ENCODE measurements at regions not wholly inside any gene's neighbourhood (a gene's known extent, or its start where the extent isn't known, plus 50 kb on each side); places are given as distances from the start of the nearest gene placed in this dataset.

DNA sequence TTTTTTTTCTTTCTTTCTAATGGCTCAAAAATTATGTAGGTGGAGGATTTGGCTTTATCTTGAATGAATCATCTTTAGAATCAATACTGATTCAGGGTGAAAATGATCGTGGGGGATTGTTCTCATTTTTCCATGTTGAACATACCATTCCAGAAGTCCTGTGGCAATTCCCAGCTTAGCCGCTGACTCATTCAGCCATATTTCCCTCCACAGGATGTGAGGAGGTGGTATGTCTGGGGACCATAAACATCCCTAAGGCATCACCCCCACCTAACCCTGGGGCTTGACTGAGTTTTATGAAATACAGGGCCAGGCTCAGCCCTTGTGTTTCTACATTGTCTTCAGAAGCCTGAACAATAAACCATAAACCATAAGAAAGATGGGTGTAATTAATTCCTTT, 92.7 kb upstream of the FN1 start:
- DNase-seq = no peak

DNA sequence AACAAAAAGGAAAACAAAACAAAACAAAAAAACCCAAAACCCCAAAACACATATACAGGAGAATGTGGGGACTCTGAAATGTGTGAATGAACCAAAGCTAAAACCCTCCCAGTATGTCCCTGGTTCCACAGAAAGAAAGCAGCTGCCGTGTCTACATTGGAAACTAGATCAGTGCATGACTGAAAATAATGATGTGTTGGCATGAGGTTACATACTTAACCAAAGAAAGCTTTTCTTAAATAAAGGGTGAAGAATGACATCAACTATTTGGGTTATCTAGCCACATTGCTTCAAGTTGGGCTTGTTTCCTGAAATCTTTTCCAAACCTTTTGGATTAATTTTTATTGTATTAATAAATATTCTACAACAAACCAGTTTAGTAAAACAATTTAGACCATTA, 91.9 kb upstream of the FN1 start:
- DNase-seq = no peak

- no peak for DNase-seq
Measured at GRCh38 chr2:215526341-215526740, 90.5 kb upstream of the FN1 start.

DNA sequence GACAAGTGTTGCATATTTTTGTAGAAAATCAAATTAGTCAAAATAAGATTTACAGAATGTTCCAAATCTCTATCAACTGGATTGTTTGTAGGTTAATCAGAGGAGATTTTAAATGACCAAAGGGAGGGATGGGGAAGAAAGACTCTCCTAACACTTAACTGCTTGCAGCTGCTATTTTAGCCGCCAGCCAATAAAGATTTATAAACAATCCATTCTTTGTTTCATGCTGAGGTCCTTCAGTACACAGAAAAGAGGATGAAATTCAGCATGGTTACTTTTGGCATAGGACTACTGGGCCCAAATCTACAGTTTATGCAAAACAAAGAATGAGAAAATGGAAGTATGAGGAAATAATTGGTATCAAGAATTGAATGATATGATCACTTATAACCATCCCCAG, 86.4 kb upstream of the FN1 start:
- DNase-seq = no peak

GRCh38 chr2:215521031-215521430, 85.2 kb upstream of the FN1 start:
- DNase-seq = no peak

GRCh38 chr2:215517391-215517790, 81.5 kb upstream of the FN1 start:
- DNase-seq = no peak

DNA sequence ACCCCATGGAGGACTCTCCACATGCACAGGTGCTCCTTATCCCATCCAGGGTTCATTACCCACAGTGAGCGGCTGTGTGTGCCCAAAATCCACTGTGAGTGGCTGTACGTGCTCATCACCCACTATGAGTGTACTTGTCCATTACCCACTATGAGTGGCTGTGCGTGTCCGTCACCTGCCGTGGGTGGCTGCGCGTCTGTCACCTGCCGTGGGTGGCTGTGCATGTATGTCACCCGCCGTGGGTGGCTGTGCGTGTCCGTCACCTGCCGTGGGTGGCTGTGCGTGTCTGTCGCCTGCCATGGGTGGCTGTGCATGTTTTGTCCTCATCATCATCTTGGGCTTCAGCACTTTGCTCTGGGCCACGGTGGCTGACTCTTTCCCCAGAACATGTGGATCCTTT, 78.6 kb upstream of the FN1 start:
- no peak for DNase-seq

GRCh38 chr2:215511454-215512346, 75.8 kb upstream of the FN1 start:
- DNase-seq = no peak

DNA sequence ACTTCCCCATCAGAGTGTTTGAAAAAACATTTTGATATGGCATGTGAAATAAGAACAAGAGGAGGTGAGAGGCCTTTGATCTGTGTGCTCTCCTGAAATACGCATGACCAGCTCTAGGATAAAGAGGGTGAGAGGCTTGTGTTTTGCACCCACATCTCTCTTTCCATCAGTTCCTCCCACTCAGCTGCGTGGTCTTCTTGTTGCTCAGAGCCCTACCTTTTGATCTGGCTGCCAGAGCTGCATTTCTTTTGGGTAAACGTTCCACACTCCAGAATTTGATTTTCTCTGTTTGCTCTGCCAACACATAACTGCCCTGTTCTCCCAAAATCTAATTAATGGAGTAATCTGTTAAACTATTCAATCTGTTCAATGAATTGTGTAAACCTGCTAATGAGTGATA, 72.0 kb upstream of the FN1 start:
- DNase-seq = no peak

GRCh38 chr2:215507136-215507535, 71.3 kb upstream of the FN1 start:
- DNase-seq = no peak

DNA sequence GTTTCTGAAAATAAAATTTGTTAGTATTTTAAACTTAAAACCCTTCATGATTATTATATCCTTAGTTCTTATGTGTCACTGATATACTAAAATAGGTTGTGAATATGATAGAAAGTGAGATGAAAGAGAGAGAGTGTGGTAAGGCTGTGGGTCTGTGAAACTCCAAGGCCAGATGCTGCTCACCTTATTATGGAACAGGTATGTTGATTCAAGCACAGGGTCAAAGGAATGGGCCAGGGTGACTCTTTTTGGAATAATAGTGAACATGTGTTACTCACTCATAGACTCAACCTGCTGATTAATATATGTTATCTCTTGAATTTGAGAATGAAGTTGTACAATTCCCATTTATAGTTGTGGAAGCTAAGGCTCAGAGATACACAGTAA, 70.7 kb upstream of the FN1 start:
- no peak for DNase-seq

DNA sequence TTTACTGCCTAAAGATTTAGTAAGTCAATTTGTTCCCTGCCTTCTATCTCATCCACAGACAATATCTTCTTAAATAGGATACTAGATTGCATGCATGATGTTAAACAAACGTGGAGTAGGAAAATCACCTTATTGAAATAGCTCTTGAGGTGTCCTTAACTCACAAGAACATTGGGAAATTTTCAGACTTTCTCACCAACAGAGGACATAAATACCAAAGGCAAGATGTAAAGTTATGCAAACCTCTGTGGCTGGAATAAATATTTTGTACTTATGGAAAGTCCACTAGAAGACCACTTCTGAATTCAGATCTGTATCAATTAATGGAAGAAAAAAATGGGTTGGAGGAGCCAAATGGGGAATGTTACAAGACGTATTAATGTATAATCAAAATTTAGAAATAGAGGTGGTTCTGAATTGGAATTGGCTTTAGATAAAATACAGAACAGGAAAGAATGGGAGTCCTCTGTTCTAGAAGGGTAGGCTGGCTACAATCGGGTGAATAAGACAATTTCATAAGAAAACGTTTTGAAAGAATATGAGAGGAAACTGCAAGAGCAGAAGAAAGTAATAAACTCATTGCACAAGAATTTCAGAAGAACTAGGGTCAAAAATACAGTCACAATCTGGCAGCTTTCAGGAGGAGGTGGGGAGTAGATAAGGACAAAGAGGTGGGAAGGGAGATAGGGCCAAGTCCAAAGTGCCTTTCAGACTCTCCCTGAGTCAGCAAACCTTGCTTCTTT, 69.3 kb upstream of the FN1 start:
- no peak for DNase-seq

DNA sequence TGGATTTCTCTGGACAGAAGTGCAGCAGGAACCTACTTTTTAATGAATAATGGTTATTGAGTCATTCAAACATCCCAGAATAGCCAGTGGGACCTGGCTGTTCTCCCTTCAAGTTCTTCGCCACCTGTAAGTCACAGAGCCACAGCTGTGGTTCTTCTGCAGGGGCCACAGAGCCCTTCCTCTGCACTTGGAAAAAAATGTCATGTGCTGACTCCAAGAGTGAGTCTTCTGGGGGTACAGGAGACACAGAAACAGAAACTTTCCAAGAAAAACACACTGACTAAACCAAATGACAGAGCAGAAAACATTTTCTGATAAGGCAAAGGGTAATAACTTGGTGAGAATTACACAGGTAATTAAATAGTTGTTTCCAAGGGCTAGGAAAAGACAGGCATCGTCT, 68.7 kb upstream of the FN1 start:
- no peak for DNase-seq

GRCh38 chr2:215503381-215503780, 67.5 kb upstream of the FN1 start:
- DNase-seq = no peak

DNA sequence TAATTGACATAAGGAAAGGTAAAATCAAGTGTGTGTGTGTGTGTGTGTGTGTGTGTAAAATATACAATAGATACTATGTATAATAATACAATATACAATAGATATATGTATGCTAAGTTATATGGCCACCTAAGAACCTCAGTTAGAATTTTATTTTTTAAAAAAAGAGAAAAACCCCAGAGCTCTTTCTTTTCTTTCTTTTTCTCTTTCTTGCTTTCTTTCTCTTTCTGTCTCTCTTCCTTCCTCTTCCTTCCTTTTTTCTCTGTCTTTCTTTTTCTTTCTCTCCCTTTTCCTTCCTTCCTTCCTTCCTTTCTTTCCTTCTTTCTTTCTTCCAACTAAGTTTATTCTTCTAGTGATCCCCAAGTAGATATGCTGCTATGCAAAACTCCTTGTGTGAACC, 64.6 kb upstream of the FN1 start:
- DNase-seq = no peak

DNA sequence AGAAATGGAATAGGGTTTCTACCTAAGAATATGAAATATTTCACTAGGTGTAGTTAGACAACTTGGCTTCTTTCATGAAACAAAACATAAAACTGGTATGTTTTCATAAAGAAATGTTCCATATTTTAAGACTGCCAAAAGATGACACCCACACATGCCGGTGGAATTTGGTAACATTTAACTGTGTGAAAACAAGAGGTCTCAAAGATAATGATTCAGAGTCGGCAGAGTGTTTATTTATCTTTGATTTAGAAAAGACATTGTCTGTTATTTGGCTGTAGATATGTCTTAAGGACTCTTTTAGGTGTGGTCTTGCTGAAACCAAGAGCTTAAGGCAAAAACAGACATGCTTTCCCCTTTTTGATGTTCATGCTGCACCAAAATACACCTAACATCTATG, 63.5 kb upstream of the FN1 start:
- no peak for DNase-seq

DNA sequence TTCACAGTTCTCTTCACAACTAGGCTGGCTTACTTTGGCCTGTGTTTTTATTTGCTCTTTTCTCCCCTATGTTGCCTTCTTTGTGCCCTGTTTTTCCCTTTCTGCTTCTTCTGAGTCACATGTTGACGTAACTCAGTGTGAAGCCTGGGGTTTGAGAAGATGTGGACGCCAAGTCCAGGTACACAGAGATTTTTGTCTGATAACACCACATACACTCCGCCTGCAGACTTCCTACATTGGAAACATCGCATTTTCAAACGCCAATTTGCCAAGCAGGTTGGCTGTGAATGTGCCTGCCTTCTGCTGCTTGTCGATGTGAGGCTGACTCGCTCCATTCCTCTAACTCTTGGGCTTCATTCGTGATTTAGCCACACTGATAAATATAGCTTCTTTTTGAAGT, 62.6 kb upstream of the FN1 start:
- no peak for DNase-seq

- DNase-seq = no peak
Measured at GRCh38 chr2:215493376-215493775, 57.5 kb upstream of the FN1 start.

DNA sequence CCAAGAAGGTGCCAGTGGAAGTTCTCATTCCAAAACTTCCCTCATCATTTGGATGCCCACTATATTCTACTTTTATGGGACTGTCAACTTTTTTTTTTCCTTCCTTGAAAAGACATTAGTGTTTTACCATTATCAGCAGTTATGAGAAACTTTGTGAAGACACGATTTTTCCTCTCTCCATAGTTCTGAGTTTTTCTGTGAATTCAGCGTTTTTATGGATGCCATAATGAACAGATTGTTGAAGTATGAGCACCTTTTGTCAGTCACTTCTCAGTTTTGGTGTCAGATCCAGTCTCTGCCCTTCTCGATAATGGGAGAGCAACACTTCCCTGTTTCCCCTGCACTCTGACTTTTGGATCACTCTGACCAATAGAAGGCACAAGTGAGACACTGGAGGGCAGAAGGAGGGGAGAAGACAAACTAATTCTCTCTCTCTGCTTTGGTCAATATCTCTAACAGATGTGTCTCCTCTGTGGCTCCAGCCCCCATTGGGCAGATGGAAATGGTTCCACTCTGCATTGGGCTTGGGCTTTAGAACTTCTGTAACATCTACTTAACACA, 53.5 kb upstream of the FN1 start:
- DNase-seq = no peak

DNA sequence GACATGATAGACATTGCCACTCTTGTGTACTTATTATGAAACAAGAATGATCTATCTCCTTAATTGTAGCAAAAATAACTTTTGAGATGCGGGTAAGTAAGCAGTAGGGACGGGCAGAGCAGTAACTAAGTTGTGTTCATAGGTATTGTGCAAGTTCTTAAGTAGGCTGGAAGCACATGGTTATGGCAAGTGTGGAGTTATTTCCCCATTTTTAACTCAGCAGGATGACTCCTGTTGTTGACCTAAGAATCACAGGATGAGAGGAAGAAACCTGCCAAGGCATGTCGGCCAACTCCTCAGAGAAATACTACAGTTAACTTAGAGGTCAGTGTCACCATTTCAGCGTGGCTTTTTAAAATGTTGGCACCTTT, 51.1 kb upstream of the FN1 start:
- DNase-seq = no peak

DNA sequence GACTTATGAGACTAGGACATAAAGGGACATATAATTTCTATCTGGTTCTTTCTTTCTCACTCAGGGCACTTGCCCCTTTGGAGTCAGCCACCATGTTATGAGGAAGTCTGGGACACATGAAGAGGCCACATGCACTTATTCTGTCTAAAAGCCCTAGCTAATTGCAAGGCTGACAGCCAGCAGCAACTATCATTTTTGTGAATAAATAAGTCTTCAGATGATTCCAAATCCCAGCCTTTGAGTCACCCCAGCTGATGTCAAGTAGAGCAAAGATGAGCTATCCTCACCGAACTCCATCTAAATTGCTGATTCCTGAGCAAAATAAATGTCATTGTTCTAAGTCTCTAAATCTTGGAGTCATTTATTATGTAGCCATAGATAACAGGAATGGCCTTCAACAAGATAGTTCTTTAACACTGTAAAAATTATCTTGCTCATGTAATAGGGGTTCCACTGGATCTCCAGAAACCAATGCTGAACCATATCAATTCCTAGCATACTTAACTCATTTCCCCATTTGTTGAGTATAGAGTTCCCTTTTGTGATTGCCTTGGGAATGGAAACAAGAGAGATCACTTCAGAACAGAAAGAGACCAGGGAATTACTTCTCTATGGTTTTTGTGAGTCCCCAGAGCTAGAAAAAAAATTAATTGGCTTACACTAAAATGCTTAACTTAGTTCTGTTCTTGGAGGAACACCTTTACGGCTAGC, 50.6 kb upstream of the FN1 start:
- DNase-seq = no peak
